ENCODE measurements at regions not wholly inside any gene's neighbourhood (a gene's known extent, or its start where the extent isn't known, plus 50 kb on each side); places are given as distances from the start of the nearest gene placed in this dataset.
A peak's percentile ranks its signal among the peaks of the same experiment; 100 is the strongest.
"Not testable (repeated sequence)": the region's sequence is repeated elsewhere in the genome, so short reads cannot be mapped to it uniquely, and the experiment has no call there.

DNA sequence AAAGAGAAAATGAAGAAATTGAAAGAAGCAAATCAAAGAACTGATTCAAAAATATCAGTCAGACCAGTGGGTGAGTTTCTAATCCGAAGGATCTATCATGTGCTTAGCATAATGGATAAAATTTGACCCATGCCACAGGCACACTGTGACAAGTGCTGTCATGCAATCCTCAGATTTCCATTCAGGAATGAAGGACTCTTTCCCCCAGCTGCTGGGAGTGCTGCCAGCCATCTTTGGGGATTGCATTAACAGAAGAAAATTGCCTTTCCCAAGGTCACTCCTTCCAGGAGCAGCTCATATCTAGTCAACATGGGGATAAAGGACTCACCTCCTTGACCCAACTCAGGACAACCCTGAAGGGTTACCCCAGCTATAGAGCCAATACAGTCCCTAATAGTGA, 316.7 kb upstream of the TBX18 start:
- DNase-seq (ENCODE audit: low read depth) = no peak

DNA sequence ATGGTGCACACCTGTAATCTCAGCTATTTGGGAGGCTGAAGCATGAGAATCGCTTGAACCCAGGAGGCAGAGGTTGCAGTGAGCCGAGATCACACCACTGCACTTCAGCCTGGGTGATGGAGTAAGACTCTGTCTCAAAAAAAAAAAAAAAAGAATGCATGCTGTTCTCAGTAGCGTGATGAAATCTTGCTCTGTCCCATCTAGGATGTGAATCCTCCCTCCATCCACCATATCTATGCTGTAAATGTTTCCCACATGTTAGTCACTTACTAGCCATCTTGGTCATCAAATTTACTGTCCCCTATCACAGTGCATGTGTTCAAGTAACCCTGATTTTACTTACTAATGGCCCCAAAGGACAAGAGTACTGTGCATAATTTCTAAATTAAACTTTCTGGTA, 315.4 kb upstream of the TBX18 start:
- DNase-seq (ENCODE audit: low read depth) = no peak

DNA sequence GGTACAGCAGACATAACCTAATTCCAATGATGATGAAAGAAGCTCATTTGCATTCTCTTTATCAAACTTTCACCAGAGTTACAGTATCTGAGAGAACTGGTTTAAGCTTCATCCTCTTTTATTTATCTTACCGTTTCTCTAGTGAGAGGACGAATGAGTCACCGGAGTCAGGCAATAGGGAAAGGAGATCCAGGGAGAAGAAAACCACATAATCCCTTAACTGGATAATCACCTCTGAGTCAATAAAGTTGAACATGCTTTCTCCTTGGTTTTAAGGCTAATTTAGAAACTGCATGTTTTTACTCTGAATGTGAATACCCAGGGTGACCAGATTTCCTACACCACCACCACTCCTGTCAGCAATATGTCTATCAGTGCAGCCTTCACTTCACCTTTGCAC, 313.7 kb upstream of the TBX18 start:
- DNase-seq (ENCODE audit: low read depth) = peak; percentile 42

DNA sequence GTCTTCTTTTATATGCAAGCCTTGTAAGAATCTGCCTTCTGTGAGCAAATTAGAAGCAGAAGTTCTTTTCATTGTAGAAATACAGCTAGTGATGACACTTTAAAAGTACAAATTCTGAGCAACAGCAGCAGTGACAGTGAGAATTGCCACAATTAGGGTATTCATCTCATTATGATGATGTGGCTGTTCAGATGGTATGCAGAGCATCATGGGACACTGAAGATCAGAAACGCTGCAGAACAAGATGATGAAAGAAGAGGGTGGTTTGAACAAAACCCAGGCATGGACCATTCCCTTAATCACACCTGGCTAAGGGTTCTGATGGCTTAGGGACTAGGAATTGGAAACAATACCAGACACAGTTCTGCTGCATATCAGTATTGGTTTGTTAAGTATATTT, 312.7 kb upstream of the TBX18 start:
- DNase-seq (ENCODE audit: low read depth) = no peak

DNA sequence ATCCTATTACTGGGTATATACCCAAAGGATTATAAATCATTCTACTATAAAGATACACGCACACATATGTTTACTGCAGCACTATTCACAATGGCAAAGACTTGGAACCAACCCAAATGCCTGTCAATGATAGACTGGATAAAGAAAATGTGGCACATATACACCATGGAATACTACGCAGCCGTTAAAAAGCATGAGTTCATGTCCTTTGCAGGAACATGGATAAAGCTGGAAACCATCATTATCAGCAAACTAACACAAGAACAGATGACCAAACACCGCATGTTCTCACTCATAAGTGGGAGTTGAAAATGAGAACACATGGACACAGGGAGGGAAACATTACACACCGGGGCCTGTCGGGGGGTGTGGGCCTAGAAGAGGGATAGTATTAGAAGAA, 307.4 kb upstream of the TBX18 start:
- not testable (repeated sequence) for DNase-seq (ENCODE audit: low read depth)

DNA sequence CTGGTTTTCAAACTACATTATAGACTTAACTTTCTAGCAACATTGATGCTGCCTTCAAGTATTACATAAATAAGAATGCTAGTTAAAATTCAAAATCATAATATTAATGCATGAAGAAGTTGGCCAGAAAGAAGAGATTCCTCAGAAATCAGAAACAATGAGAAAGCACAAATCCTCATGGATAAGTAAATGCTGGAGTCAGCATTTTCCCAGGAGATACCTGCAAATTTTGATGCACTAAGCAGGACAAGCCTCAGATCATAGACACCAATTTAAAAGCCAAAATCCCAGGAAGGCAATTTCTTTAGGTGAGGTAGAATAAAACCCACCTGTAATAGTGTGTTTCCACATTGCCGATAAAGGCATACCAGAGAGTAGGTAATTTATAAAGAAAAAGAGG, 305.2 kb upstream of the TBX18 start:
- no peak for DNase-seq (ENCODE audit: low read depth)

DNA sequence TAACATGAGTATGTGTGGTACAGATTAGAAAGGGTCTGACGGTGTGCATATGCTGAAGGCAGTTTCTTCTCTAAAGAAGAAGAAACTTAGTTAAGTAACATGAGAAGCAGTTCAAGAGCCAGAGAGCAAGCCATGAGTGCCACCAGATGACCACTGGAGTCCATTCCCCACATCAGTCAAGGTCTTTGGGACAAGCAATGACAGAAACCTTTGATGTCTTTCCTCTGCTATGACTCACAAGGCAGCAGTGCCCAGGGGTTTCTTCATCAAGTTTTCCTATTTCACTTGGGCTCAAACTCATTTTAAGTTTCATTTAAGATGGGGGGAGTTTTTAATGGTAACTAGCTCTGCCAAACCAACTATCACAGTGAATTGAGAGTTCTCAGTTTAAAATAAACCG, 303.8 kb upstream of the TBX18 start:
- no peak for DNase-seq (ENCODE audit: low read depth)

DNA sequence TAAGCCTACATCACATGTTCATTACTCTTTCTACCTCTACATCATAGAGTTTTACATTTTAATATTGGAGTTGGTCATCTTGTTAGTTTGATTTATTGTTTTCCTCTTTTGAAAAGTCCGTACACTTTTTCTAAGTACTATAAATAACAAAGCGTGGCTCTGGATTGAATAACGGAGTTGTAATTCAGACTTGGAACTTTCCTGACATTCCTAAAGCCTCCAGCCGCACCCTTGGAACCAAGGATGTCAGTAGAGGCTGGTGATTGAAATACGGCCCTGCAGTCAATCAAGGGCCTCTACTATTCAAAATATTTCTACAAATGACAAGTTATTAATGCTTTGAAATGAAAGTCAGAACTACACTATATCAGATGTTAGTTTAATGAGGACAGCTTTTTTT, 301.9 kb upstream of the TBX18 start:
- DNase-seq (ENCODE audit: low read depth) = no peak

DNA sequence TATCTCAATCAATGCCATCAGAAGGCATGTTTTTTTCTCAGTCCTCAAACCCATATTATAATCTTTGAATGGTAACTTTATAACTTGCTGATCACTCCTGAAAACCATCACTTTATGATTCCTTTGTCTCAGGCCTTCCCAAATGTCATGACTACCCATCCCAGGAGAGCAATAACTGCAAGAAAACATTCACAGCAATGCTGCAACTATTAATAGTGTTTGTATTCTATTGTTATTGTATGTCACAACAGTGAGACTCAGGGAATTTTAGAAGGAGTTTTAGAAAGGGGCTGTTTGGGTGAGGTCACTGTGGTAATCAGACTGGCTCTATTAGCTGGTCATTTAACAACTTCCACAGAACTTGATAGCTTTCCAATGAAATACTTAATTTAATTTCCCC, 301.4 kb upstream of the TBX18 start:
- no peak for DNase-seq (ENCODE audit: low read depth)

DNA sequence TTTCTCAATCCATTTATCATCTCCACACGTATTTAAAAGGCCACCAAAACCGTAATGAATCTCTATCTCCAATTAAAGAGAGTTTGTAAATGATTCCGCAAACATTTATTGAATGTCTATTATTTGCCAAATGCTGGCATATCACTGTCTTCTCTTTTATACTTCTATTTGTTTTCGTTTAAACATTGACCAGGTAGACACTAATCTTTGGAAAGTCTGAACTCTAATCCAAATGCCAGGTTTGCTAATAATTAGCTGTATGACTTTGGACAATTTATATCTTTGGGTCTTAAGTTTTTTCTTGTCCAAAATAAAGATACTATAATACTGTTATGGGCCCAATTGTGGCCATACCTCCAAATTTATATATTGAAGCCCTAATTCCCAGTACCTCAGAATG, 299.2 kb upstream of the TBX18 start:
- DNase-seq (ENCODE audit: low read depth) = no peak

DNA sequence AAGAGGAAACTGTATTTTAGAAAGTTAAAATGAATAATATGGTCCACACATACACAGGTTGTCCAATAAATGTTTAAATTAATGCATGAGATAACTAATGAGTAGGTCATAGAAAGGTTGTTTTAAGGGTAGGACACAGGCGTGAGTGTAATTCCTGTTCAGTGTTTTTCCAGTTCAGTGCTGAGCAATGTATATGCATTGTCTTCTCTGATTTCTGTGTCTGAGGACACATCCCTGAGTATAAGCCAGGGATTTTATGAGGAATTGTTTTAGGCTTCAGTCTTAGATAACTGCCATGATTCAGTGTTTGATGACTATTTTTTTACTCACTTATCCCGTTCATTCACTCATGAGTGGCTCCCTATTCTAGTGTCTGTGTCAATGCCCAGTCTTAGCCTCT, 298.5 kb upstream of the TBX18 start:
- DNase-seq (ENCODE audit: low read depth) = no peak

DNA sequence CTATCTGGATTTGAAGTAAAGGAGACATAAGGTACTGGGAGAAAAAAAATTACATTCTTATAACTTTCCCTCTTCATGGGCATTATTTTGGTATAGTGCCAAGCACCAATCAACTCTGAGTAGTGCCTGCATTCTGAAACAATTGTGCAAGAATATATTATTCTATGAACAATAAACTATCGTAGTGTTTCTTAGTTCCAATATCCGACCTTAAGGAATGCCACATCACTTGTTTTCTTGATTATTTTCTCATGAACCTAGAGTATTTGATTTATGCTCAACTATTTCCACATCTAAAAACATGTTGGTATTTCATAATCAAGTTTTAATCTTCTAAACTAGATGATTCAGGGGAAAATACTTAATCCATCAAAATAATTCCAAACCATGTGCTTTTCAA, 294.4 kb upstream of the TBX18 start:
- no peak for DNase-seq (ENCODE audit: low read depth)

DNA sequence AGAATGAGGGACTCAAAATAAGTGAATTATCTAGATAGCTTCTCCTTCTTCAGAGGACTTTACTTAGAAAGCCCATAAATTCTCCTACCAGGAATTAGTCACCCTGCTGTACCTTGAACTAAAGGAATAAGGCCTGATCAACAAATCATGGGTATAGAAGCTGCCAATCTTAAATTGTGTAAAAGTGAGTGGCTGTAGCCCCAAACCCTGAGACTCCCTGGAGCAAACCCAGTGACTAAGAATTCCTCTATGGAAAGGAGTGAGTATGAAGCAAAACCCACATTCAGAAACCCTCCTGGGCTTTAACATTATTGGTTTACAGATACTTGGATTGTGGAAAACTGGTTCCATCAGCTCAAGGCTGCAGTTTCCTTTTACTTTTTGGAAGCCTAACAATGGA, 285.8 kb upstream of the TBX18 start:
- no peak for DNase-seq (ENCODE audit: low read depth)

DNA sequence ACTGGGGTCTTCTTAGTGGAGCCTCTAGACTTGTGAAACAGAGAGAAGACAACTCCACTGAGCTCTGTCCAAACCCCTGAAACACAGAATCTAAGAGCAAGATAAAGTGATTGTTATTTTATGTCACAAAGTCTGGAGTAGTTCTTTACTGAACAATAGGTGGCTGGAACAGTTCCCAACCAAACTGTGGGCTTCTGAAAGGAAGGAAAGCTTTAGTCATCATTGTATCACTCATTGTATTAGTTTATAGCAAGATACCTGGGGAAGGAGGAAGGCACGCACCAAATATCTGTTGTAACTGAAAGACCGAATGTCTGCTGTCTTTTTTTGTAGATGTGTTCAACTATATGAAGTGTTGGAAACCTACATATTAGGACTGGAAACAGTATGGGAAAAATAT, 284.9 kb upstream of the TBX18 start:
- DNase-seq (ENCODE audit: low read depth) = no peak

DNA sequence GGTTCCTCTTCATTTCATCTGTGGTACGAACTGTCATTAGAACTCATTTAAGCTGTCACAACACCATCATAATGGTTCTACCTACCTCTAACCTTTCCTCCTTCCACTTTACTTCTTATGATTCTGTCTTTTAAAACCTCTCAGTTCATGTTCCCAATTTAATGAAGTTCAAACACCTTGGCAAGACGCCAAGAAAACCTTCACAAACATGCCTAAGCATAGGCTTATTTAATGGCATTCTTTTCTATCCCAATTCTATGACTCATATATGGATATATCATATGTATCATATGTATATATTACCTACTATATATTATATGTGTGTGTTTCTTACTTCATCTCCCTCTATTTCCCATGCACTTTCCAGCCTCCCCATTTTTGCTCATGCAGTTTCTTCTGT, 283.4 kb upstream of the TBX18 start:
- no peak for DNase-seq (ENCODE audit: low read depth)

DNA sequence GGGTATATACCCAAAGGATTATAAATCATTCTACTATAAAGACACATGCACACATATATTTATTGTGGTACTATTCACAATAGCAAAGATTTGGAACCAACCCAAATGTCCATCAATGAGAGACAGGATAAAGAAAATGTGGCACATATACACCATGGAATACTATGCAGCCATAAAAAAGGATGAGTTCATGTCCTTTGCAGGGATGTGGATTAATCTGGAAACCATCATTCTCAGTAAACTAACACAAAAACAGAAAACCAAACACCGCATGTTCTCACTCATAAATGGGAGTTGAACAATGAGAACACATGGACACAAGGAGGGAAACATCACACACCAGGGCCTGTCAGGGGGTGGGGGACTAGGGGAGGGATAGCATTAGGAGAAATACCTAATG, 281.4 kb upstream of the TBX18 start:
- not testable (repeated sequence) for DNase-seq (ENCODE audit: low read depth)

DNA sequence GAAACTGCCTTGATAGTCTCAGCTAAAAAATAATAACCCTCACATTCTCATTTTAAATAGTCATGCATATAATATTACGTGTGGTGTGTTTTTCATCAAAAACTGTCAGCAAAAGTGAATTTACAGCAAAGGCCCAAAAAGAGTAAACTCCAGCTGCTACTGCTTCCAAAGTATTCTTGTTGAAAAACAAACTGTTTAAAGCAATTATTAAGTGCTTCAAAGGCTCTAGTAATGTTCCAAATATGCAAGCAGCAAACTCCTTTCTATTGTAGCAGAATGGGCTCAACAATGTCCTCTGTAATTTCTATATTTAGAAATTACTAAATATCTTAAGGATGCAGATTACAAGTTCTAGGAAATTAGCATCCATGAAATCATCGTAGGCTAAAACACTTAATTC, 280.0 kb upstream of the TBX18 start:
- DNase-seq (ENCODE audit: low read depth) = no peak

DNA sequence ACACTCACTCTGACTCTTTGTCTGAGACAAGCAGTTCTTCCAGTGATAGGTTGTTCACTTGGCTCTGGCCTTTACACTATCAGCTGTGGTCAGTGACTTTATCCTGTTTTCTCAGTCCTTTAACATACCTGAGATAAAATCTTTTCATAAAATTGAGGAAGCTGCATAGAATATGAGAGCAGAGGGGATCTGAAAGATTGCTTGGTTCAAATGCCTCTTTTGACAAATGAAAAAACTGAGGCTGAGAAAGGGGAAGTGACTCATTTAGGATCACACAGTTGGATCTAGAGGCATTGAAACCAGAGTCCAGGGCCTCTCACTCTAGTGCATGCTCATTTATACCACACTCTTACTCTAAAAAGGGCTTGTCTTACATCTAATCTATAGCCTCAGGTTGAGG, 277.0 kb upstream of the TBX18 start:
- no peak for DNase-seq (ENCODE audit: low read depth)

DNA sequence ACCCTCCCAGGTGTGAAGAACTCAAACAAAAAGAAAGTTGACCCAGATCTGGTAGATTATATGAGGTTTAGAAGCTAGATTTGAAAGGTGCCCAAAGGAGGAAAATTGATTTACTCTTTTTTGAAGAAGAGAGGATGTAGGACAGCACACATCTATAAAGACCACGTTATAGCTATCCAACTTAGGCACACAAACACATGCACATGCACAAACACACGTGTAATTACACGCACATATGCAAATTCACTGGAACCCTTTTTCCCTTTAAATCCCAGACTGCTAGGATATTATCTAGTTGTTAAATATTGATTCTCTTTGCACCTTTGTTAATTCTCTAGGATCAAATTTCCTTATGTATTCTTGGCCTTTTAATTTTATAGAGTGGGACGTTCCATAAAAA, 272.8 kb upstream of the TBX18 start:
- DNase-seq (ENCODE audit: low read depth) = no peak

DNA sequence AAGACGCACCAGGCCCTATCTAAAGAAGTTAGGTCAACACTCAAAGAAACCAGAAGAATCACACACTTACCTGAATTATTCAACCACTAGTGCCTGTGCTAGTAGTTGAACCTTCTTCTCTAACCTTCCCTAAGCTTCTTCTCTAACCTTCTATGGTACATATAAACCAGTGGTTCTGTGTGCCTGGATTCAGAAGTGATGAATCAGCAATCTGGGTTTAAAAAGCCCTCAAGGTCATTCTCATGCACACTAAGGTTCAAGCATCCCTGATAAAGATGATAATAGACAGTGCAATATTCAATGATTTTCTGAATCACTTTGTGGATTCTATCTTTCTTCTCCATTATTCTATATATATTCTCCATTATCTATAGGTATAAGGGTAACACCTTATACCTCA, 271.4 kb upstream of the TBX18 start:
- DNase-seq (ENCODE audit: low read depth) = no peak

DNA sequence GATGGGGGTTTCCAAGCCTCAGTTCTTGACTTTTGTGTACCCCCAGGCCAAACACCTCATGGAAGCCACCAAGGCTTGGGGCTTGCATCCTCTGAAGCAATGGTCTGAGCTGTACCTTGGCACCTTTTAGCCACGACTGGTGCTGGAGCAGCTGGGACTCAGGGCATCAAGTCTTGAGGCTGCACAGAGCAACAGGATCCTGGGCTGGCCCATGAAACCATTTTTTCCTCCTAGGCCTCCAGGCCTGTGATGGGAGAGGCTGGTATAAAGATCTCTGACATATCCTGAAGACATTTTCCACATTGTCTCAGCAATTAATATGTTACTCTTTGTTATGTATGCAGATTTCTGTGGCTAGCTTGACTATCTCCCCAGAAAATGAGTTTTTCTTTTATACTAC, 269.1 kb upstream of the TBX18 start:
- DNase-seq (ENCODE audit: low read depth) = no peak

DNA sequence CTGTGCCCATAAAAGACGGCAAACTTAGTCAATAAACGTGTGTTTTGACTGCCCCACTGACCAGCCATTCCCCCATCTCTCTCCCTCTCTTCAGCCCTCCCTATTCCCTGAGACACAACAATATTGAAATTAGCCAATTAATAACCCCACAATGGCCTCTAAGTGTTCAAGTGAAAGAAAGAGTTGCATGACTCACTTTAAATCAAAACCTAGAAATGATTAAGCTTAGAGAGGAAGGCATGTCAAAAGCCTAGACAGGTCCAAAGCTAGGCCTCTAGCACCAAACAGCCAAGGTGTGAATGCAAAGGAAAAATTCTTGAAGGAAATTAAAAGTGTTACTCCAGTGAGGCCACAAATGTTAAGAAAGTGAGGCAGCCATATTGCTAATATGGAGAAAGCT, 261.6 kb upstream of the TBX18 start:
- no peak for DNase-seq (ENCODE audit: low read depth)

DNA sequence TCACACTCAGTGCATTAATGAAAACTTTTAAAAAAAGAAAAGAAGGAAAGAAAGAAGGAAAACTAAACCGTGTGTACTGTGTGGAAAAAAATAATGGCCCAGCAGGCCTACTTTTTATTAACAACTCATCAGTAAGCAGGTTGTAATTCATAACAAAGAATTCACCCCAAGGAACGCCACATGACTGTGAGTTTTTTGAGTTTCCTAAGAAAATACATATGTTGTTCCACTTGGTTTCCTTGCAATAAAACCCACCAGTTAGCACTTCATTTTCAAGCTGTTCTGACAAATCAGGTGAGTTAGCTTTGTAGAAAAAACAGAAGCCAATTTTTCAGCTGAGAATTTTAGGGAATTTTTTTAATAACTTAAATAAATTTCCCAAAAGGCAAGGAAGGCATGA, 259.3 kb upstream of the TBX18 start:
- no peak for DNase-seq (ENCODE audit: low read depth)

DNA sequence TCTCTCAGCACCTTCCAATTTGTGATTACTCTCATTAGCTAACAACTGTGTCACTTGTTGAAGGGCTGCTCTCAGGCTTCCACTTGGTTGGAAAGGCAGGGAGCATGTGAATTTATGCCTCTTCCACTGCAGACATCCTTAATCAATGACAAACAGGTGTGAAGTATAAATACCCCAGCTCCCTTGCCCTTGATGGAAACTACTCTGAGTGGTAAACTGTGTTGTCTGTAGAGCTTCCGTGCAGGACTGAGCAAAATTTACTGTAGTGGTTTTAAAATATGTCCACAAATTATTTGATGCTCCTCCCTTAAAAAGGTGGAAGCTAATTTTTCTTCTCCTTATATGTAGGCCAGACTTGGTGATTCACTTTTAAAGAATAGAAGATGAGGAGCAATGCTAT, 253.0 kb upstream of the TBX18 start:
- DNase-seq (ENCODE audit: low read depth) = no peak

DNA sequence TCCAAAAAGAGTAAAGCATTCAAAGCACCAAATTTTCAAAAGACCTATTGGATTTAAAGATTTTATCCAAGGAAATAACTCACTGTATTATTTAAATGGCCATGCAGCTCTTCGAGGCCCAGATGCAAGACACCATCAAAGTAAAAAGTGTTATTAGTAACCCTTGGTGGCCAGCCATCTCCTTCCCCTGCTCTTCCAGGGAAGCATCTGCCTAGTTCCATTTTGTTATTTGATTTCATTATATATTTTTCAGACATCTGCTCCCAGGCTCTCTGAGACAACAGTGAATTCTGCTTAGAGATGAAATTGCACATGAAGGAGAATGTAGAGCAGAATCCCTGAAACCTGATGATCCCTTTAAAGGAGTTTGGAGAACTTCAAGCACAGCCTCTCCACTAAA, 252.3 kb upstream of the TBX18 start:
- no peak for DNase-seq (ENCODE audit: low read depth)

All from HS-27A (cell line).